GM12874 (cell line): ENCODE measurements at regions not wholly inside any gene's neighbourhood (a gene's known extent, or its start where the extent isn't known, plus 50 kb on each side); places are given as distances from the start of the nearest gene placed in this dataset.

Experiments
- TF ChIP-seq, protein P1 (sequence below): IDR thresholded peaks from 2 replicates; pipeline ENCODE4 v1.5.1; 2011; ENCODE audit warnings: low read depth, mild to moderate bottlenecking, control low read depth, low read length, moderate library complexity; ENCODE audit not compliant: insufficient read depth

DNA sequence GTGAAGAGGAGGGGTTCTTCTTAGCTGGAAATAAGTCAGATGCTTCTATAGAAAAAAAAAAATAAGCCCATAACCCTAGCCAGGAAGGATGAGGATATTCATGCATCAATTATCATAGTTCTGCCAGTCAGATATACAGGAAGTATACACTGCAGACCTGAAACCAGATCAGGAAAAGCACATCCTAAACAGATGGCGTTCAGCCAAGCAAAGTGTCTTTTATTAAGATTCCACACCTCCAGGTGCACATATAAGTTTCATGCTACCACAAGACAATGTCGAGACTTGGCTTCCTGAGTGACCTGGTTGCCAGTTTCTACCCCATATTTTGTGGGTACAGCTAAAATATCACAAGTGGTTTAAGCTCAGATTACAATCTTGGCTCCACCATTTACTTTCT is 108.3 kb downstream of the CETN3 start:
- TF ChIP-seq, protein P1, sequence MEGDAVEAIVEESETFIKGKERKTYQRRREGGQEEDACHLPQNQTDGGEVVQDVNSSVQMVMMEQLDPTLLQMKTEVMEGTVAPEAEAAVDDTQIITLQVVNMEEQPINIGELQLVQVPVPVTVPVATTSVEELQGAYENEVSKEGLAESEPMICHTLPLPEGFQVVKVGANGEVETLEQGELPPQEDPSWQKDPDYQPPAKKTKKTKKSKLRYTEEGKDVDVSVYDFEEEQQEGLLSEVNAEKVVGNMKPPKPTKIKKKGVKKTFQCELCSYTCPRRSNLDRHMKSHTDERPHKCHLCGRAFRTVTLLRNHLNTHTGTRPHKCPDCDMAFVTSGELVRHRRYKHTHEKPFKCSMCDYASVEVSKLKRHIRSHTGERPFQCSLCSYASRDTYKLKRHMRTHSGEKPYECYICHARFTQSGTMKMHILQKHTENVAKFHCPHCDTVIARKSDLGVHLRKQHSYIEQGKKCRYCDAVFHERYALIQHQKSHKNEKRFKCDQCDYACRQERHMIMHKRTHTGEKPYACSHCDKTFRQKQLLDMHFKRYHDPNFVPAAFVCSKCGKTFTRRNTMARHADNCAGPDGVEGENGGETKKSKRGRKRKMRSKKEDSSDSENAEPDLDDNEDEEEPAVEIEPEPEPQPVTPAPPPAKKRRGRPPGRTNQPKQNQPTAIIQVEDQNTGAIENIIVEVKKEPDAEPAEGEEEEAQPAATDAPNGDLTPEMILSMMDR = no peak

DNA sequence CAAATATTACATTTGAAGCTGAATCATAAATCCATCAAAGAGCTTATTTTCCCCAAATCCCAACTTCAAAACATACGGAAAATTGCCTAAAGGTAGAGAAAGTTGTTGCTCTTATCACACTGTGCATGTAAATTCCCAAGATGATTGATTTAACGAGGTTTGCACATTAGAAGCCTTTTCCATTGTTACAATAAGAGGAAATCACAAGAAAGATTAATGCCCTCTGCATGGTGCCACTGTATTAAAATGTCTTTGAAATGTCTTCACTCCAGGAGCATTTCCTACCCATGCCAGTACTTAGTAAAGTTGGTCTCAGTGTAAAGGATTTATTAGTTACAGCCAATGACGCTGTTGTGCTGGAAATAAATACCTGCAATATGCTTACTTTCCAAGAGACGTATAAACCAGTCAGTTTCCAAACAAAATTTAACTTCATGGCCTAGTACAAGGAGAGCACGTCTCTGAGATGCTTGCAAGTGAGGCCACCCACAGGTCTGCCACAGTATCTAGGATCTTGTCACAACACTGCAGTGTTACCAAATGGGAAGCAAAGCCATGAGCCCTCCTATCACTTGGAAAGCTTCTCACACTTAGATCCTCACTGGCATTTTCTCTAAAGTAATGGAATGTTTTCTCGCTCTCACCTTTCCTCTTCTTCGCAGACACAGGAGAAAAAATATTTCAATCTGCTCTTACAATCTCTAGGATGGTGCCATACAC is 112.4 kb downstream of the CETN3 start:
- TF ChIP-seq, protein P1 = no peak

DNA sequence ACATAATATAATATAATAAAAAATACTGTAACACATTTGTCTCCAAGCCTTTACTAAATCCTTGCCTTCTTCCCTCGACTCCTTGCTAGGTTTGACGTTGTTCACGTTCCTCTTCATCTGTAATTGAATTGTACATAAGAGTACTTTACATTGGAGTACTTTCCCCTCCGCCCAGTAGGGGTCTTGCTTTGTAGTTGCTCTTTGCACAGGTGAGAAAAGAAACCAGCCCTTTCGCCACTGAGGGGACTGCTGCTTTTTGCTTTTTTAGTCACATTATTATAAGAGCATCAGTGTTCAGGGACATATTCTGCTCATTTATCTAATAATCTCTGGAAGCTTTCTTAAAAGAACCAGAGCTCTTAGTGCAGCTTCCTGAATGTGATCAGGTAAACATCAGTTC is 115.0 kb downstream of the CETN3 start:
- TF ChIP-seq, protein P1 = 0 out of 2 replicates have a peak, but pooled peaks have one; percentile 17

DNA sequence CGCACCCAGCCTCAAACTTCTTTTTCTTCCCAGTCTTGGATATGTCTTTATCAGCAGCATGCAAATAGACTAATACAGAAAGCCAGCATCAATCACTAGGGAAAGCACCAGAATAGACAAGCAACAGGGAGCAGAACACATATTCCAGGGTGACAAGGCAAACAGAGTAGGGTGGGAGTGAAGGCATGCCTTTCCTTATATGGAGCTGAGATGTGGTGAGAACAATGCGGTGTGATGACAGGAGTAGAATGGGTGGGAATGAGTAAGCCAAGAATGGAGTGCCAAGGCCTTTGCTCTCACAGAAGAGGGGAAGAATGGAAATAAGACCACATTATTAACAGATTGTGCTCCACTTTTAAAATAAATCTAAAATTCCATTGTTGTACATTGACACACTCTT is 115.6 kb downstream of the CETN3 start:
- TF ChIP-seq, protein P1 = no peak

DNA sequence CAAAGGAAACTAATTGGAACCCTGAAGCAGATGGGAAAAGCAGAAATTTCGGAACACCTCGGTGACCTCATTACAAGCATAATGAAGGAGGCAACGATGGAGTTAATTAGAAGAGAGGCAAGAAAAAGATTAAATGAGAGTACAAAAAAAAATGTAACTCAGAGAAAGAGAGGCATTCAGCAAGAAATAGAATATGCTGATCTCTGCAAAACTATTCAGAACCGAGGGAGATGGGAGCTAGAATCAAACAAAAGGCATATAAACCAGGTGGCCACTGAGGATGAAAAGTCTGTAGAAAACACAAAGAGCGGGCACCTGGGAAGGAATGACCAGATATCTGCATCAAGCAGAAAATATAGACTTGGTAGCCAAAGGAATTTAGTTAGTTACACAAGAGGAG is 118.9 kb downstream of the CETN3 start:
- TF ChIP-seq, protein P1 = no peak

DNA sequence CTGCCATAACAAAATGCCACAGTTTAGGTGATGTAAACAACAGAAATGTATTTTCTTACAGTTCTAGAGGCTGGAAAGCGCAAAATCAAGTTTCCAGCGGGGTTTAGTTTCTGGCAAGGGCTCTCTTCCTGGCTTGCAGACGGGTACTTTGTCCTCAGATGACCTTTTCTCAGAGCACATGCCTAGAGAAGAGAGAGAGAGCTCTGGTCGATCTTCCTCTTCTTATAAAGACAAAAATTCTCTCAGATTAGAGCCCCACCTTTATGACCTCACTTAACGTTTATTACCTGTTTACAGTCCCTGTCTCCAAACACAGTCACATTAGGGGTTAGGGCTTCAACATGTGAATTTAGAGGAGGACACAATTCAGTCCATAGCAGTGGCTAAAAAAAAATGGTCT is 119.7 kb downstream of the CETN3 start:
- TF ChIP-seq, protein P1 = no peak

DNA sequence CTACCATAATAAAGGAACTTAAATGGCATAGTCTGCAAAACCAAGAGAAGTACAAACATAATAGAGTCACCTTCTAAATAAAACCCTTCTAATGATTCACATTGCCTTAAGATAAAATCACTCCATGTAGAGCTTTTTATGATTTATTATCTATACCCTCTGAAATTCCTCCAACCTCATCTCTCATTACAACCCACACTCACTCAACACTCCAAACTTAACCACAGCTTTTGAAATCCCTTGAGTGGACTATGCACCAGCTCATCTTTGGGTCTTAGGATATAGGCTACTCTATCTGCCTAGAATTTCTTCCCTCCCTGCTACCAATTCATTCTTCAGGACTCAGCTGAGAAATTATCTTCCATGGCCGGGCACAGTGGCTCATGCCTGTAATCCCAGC is 122.5 kb downstream of the CETN3 start:
- TF ChIP-seq, protein P1 = no peak
